ENCODE measurements at regions not wholly inside any gene's neighbourhood (a gene's known extent, or its start where the extent isn't known, plus 50 kb on each side); places are given as distances from the start of the nearest gene placed in this dataset.

DNA sequence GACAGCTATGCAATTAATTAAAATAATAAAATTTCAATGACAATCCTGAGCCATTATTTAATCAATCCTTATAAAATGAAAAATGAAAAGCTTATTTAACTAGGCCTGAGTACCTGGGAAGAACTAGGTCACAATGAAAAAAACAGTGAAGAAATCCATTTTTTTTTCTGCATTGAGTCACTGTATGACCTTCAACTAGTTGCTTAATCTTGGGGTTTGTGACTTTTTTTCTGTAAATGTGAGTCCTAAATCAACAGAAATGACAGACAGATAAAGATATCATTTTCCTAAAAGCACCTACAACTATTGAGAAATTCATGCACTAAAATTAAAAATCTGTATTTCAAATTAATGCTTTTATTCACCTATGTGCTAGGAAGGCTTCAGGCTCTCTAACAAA lies 96.8 kb downstream of the TMEM26 start:
- H3K27me3 Mint-ChIP-seq (ENCODE audit: unreplicated experiment): peaks cover 26% of the 10 kb centered on the region
- TF ChIP-seq, protein P1, sequence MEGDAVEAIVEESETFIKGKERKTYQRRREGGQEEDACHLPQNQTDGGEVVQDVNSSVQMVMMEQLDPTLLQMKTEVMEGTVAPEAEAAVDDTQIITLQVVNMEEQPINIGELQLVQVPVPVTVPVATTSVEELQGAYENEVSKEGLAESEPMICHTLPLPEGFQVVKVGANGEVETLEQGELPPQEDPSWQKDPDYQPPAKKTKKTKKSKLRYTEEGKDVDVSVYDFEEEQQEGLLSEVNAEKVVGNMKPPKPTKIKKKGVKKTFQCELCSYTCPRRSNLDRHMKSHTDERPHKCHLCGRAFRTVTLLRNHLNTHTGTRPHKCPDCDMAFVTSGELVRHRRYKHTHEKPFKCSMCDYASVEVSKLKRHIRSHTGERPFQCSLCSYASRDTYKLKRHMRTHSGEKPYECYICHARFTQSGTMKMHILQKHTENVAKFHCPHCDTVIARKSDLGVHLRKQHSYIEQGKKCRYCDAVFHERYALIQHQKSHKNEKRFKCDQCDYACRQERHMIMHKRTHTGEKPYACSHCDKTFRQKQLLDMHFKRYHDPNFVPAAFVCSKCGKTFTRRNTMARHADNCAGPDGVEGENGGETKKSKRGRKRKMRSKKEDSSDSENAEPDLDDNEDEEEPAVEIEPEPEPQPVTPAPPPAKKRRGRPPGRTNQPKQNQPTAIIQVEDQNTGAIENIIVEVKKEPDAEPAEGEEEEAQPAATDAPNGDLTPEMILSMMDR (IDR thresholded peaks at IDR 0.05; ENCODE audit: unreplicated experiment): no peak
- DNase-seq: no peak
- H3K27ac Mint-ChIP-seq (ENCODE audit: unreplicated experiment): no peak overlapping the region
- BruUV-seq (replicated peaks): no TSS peak
- H3K4me1 Mint-ChIP-seq (ENCODE audit: low read depth, unreplicated experiment): no peaks in the 10 kb centered on the region
- no peak overlapping the region for H3K4me3 Mint-ChIP-seq (ENCODE audit: low read depth, unreplicated experiment)
- no peaks in the 10 kb centered on the region for H3K36me3 Mint-ChIP-seq (ENCODE audit: insufficient read depth, unreplicated experiment)
- H3K9me3 Mint-ChIP-seq (ENCODE audit: low read depth, unreplicated experiment): no peaks in the 10 kb centered on the region
- intact Hi-C loops (cut with micrococcal nuclease; ENCODE audit: unreplicated experiment): no loop called here
- CTCF ChIA-PET: no interaction called here

DNA sequence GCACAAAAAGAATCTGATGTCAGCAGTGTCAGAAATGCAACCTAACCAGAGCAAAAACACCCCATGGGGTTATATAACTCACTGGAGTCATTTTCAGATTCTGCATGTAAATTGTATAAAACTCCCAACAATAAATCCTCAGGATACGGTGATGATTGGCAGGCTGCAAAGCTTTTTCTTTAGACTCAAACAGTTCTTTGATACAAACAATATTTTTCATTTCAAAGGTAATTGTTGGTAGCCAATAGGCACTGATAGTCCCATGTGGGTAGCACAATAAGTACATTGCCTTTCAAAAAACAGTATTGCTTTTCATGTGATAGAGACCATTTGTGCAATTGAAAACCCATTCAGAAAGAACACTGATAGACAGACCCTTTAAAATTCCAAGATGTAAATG lies 98.0 kb downstream of the TMEM26 start:
- CTCF ChIA-PET: no interaction called here
- Mint-ChIP-seq H3K36me3 (ENCODE audit: insufficient read depth, unreplicated experiment) (no peaks in the 10 kb centered on the region), H3K27ac (ENCODE audit: unreplicated experiment) (no peak overlapping the region), H3K4me3 (ENCODE audit: low read depth, unreplicated experiment) (no peak overlapping the region), H3K27me3 (ENCODE audit: unreplicated experiment) (peaks cover 31% of the 10 kb centered on the region), H3K9me3 (ENCODE audit: low read depth, unreplicated experiment) (no peaks in the 10 kb centered on the region), H3K4me1 (ENCODE audit: low read depth, unreplicated experiment) (no peaks in the 10 kb centered on the region)
- intact Hi-C loops (cut with micrococcal nuclease; ENCODE audit: unreplicated experiment): no loop called here
- no TSS peak for BruUV-seq (replicated peaks)
- DNase-seq: no peak
- TF ChIP-seq, protein P1 (IDR thresholded peaks at IDR 0.05; ENCODE audit: unreplicated experiment): no peak

DNA sequence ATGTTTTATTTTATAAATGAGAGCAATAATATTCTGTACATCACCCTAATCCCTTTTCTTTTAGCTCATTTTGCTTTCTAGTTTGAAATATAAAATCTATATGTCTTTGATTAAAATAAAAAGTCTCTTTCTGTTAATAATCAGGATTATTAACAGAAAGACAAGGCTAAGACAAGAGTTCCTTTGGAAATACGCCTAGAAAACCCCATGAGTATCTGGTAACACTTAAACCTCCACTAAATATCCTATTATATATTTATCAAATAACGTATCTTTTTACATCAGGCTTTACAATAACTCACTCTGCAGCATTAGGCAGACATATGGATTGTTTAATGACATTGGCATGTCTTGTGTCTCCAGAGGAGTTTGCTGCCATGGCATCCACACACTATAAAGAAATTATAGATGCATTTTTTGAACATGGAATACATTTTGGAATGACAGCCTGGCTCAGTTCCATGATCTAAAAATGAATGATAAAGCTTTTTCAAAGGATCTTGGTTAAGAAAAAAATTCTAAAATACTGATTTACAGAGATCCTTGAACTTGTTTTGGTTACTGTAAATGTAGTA lies 98.7 kb downstream of the TMEM26 start:
- no peaks in the 10 kb centered on the region for H3K36me3 Mint-ChIP-seq (ENCODE audit: insufficient read depth, unreplicated experiment)
- BruUV-seq (replicated peaks): no TSS peak
- TF ChIP-seq, protein P1 (IDR thresholded peaks at IDR 0.05; ENCODE audit: unreplicated experiment): no peak
- H3K27ac Mint-ChIP-seq (ENCODE audit: unreplicated experiment): no peak overlapping the region
- no peak for DNase-seq
- no peaks in the 10 kb centered on the region for H3K9me3 Mint-ChIP-seq (ENCODE audit: low read depth, unreplicated experiment)
- intact Hi-C loops (cut with micrococcal nuclease; ENCODE audit: unreplicated experiment): no loop called here
- CTCF ChIA-PET: no interaction called here
- no peak overlapping the region for H3K4me3 Mint-ChIP-seq (ENCODE audit: low read depth, unreplicated experiment)
- no peaks in the 10 kb centered on the region for H3K4me1 Mint-ChIP-seq (ENCODE audit: low read depth, unreplicated experiment)
- peaks cover 31% of the 10 kb centered on the region for H3K27me3 Mint-ChIP-seq (ENCODE audit: unreplicated experiment)

DNA sequence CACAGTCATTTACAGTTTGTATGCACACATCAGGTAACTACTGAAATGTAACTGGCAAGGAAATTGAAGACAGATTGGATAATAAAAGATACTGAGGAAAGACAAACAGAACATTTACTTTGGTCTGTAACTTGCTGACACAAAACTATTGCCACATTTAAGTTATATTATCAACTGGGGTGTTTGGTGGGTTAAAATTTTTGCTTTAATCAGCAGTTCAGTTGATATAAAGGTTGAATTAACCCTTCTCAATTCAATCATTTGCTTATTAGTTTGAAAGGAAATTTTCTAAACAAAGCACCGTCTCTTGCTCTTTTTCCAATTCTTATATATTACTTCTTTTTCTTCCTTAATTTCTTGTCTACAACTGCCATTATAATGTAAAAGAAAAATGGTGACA lies 102.4 kb downstream of the TMEM26 start:
- H3K9me3 Mint-ChIP-seq (ENCODE audit: low read depth, unreplicated experiment): no peaks in the 10 kb centered on the region

More for the DNA sequence above, 102.4 kb downstream of the TMEM26 start:
- CTCF ChIA-PET: no interaction called here
- intact Hi-C loops (cut with micrococcal nuclease; ENCODE audit: unreplicated experiment): no loop called here
- Mint-ChIP-seq H3K27ac (ENCODE audit: unreplicated experiment) (no peak overlapping the region), H3K4me3 (ENCODE audit: low read depth, unreplicated experiment) (no peak overlapping the region), H3K36me3 (ENCODE audit: insufficient read depth, unreplicated experiment) (no peaks in the 10 kb centered on the region), H3K27me3 (ENCODE audit: unreplicated experiment) (peaks cover 31% of the 10 kb centered on the region), H3K4me1 (ENCODE audit: low read depth, unreplicated experiment) (no peaks in the 10 kb centered on the region)
- TF ChIP-seq, protein P1 (IDR thresholded peaks at IDR 0.05; ENCODE audit: unreplicated experiment): no peak
- DNase-seq: no peak
- no TSS peak for BruUV-seq (replicated peaks)
